H54 (cell line): ENCODE measurements at regions not wholly inside any gene's neighbourhood (a gene's known extent, or its start where the extent isn't known, plus 50 kb on each side); places are given as distances from the start of the nearest gene placed in this dataset.

ENCODE experiments used
- DNase-seq: peaks from one replicate; pipeline ENCODE4 v3.0.0; 2011; ENCODE audit warnings: low spot score, mixed read lengths; ENCODE audit not compliant: insufficient read length
- FAIRE-seq: peaks from 3 replicates; lab custom pipeline; 2011; peaks lifted over from hg19 to GRCh38; lab: Jason Lieb, UNC
- POLR2A ChIP-seq: IDR thresholded peaks from 2 replicates; pipeline ENCODE4 v1.6.1; 2011; ENCODE audit warnings: low read depth, mild to moderate bottlenecking, low read length

DNA sequence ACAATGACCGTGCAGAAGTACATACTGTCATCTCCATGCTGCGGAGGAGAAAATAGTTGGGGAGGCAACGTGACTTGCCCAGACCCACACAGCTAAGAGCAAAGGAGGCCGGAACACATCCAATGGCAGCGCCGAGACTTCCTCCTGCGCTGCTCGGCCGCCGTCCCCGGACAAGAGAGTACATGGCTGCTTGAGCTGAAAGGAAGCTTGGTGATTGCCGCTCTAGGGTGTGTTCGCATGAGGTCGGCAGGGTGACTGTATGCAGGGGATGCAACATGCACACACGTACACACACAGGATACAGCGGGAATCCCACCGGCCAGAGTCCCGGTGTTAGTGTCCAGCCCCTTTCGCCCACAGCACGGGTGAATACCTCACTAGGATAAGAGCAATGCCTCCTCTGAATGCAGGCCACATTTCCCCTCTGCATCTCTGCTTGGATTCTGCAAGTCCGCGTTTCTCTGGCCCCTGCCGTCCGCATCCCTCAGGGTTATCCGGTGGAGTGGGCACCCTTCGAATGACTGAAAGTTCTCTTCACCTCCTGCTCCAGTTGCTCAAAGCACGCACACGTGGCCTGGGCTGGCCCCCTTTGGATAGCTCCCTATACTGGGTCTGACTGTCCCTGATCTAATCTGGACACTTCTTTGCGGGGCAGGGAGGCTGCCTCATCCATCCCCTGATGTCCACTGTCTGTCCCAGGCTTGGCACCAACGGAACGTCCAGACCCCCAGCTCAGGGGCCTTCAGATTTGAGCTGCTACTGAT, 78.8 kb downstream of the GSC start:
- TF ChIP-seq POLR2A = no peak
- FAIRE-seq (no peak), DNase-seq (no peak)

DNA sequence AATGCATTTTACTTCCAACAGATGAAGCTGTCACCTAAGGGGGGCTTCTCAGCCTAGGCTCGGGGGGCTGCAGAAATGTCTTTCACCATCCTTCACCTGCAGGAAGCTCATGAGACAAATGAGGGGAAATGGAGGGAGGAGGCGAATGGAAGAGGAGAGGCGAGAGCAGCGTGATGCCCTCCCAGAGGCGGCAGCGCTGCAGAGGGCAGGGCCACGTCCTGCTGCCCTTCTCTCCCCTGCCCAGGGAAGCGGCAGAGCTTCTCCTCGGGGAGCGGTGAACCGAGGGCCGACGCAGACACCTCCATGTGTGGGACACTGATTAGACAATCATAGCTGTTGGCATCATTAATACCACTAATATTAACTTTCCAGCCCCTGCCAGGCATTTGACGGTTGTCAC, 78.3 kb downstream of the SERPINA3 start:
- TF ChIP-seq POLR2A = no peak
- DNase-seq = no peak
- FAIRE-seq = no peak

DNA sequence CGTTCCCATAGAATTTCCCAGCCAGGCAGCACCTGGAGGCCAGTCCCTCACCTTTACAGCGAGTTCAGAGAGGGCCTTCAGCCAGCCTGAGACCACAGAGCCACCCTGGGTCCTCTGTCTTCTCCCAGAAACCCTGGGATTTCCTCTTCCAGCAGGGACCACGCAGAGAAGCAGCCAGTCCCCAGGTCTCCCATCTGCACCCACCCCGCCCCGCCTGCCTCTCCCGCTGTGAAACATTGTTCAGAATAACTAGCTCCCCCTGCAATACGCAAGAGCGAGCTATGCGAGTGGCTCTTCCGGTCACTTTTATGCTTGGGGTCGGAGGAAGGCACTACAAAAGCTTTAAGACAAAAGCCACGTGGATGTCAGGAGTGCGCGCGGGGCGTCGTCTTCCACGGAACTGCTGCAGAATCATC, 77.8 kb downstream of the SERPINA3 start:
- FAIRE-seq = no peak
- TF ChIP-seq POLR2A = no peak
- no peak for DNase-seq

DNA sequence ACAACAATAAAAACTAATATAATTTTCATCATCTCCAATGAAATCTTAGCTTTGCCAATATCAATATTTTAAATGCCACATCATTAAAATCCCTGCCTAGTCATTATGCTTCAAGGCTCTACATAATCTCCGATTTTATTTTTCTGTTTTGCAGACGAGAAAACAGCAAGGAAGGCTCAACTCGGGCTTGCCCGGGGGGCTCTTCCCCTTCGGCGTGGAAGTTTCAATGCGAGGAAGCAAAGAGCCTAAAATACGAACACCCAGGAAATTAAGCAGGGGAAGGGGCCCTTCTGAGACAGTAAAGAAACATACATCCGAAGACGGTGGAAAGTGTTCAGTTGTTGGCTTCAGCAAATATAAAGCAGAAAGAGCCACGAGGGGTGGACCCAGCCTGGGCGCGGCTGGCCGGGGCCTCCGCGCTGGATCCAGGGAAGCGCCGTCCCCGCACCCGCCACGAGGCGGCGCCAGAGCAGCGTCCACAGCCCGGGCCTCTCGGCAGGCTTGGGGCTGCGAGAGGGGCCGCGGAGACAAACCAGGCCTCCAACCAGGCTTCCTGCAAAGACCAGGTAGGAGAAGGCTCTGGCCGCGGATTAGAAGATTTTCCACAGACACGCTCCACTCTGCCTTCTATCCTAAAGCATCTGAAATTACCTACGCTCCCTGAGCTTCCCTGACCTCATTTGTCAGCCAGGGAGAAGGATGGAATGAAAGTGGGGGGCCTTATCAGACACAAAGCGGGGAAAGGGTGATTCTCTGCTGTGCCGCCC, 77.2 kb downstream of the SERPINA3 start:
- TF ChIP-seq POLR2A = no peak
- DNase-seq (peak; percentile 74), FAIRE-seq (no peak)

DNA sequence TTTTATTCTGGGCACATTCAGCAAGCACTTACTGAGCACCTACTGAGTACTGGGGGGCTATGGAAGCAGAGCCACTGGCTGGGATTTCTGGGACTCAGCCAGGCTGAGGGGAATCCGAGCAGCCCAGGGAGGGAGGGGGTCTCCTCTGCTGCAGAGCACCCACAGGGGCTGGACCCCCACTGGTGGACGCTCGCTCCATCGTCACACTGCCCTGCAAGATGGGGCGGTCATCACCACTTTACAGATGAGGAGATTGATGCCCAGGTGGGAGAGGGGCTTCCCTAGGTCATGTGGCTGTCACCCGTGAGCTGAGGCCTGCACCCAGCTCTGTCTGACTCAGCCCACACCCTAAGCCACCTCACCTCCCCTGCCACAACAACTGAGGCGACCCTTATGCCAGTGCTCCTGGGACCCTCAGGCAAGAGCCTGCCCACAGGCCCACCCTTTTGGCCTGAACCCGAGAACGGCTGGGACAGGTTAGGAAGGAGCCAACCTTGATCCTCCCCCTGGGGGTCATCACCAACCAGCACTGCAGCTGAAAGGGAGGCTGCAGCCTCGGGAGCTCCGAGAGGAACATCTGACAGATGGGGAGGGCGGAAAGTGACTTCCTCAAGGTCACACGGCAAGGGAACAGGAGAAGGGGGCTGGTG, 74.4 kb downstream of the SERPINA3 start:
- no peak for FAIRE-seq
- no peak for TF ChIP-seq POLR2A
- no peak for DNase-seq

DNA sequence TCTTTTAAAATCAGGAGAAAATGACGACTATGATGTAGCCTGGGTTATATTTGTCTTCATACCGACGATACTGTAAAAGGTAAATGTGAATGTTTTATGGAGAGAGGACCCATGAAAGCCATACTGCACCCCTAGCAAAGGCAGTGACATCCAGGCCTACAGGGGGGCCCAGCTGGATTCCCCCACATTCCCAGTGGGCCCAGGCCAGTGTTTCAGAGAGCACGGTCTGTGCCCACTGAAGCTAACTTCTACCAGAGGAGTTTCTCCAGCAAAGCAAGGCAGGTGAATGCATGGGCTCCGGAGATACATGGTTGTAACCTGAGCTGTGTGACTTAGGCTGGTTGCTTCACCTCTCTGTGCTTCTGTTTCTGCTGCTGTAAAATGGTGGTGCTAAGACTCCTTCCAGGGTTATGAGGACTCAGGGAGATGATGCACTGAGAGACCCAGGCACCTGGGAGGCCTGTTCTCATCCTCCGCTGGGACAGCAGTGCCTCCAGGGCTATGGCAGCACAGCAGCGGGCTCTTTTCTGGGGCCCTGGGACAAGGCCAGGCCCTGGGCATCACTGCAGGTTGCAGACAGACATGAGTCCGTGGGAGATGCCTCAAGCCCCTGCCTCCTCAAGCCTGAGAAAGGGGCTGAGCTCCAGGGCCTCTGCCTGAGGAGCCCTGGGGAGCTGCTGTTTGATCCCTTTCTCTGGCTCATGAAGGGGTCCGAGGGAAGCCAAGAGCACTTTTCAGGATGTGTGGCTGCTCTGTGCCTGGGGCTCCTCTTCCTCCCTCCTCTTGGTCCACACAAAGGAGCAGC, 73.7 kb downstream of the SERPINA3 start:
- no peak for TF ChIP-seq POLR2A
- DNase-seq = no peak
- no peak for FAIRE-seq

DNA sequence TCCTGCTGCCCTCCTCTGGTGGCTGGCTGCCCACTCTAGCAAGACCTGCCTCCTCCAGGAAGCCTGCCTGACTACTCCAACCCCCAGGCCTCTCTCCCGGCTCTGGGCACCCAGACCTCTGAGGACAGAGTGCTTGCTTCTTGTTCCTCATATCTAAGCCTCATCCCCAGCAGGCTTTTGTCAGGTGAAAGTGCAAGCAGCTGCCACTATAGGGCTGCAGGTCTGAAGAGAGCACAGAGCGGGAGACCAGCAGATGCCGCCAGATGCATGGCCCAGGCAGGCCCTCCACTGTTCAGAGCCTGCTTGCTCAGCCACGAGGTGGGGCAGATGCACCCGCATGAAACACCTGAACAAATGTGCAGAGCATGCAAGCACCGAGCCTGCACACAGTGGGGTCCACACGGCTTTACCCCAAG, 73.0 kb downstream of the SERPINA3 start:
- FAIRE-seq (no peak), DNase-seq (no peak)
- no peak for TF ChIP-seq POLR2A

DNA sequence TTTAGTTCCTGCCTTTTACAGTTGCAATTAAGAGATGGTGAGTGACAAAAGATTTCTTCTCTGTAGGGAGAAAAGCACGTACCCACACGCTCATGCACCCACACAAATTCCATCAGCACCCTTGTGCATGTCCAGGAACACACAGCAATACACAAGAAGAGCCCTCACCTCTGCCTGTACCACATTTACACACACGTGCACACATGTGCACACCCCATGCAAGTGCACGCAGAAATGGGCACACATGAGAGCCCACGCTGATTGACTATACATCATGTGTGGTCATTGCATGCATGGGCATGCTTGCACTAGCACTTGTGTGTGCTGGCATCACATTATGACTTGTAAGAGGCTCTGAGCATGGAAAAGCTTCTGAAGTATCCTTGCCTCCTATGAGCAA, 70.5 kb downstream of the SERPINA3 start:
- TF ChIP-seq POLR2A = no peak
- FAIRE-seq = no peak
- DNase-seq = no peak

DNA sequence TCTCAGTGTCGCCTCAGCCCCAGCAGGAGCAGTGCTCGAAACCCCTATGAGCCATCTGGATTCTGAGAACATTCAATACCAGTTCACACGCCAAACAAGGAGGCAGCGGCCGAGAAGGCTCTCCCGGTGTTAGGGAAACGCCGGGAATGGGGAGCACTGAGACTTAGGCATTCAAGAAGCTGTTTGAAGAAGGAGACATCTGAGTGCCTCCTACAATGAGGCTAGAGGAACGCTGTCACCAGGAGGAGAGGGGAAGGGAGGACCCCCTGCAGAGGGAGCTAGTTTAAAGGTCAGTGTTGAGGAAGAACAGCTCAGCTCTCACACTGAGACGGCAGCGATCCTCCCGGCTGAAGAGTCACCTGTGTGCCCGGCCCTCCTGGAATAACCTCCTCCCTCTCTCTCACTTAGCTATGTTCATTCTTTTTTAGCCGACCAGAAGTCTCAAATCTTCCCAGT, 69.9 kb downstream of the SERPINA3 start:
- DNase-seq (no peak), FAIRE-seq (no peak)
- TF ChIP-seq POLR2A = no peak

DNA sequence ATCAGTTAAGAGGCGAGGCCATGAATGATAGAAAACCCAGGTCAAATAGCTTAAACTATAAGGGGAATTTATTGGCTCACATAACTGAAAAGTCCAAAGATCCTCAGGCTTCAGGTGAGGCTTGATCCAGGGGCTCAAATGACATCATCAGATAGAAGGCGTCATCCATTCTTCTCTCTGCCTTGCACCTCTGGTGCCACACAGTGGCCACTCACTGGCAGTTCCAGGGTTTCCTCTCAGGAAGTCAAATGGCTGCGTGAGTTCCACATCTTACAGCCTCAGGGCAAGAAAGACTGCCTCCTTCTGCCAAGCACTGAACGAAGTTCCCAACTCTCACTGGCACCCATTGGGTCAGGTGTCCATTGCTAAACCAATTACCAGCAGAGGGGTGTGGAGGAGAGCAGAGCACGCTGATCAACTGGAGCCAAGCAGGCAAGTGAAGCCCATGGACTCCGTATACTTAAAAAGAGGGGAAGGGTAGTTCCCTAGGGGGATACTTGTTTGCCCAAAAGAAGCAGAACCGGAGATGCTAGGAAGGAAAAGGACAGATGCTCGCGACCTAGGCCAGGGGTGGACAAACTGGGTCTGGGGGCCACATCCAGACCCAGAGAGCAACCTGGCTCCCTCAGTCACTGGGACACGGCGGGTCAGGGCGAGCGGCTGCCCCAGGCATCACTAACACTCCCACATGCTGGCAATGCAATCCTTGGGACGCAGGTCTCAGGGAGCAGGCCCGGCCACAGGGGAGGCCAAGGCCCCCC, 69.3 kb downstream of the SERPINA3 start:
- TF ChIP-seq POLR2A = no peak
- DNase-seq (peak; percentile 54), FAIRE-seq (peak; percentile 84)

DNA sequence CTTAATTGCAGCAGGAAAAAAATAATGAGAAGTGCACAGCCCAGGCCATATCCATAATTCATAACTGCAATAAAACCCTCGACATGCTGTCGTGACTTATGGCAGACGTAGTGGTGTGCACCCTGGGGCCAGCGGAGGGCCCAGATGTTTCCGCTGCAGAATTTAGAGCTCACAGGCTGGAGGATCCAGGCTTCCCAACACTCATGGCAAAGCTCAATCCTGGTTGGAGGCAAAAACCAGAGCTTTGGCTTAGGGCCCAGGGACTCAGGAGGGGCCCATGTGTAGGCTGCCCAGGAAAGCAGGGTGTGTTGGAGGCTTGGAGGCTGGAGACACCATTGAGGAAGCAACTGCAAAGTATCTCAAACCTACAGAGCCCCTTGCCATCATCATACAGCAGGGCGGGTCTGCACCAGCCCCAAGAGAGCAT, 68.7 kb downstream of the SERPINA3 start:
- DNase-seq (no peak), FAIRE-seq (no peak)
- TF ChIP-seq POLR2A = no peak

DNA sequence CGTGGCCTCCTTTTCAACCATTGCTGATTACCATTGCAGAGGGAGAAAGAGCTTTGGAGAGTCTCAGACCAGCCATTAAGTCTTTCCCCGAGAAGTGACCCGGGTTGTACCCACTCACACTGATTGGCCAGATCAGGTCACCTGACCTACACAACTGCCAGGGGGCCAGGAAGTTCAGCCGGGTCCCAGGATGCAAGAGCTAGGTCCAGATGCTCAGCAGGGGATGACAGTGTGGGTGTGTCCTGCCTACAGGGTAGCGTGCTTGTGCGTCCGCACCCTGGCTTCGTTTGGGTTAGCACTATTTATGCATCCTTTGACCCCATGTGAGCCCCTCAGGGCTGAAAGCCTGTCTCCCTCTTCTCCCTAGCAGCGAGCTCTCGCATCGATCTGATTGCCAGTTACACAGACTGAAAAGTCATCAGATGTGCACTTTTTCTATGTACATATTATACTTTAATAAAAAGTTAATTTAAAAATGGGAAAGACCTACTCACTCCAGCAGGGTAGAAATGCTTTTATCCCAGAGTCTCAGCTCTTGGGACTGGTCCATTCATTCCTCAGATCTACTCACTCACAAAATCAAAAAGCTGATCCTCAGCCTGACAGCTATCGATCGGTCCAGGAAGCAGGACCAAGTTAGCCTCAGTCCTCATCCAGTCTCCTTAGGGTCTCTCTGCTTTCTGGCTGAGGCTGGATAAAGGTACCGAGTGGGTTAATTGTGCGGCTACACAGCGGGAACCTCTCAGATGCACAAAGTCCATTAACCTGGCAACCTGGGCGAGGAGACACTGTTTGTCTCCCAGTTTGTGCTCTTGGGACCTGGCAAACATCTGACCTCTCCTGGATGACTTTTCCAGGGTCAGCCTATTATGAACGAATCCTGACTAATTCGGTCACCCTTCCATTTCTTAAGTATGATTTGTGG, 68.0 kb downstream of the SERPINA3 start:
- DNase-seq = no peak
- no peak for TF ChIP-seq POLR2A
- no peak for FAIRE-seq
